ENCODE measurements at regions not wholly inside any gene's neighbourhood (a gene's known extent, or its start where the extent isn't known, plus 50 kb on each side); places are given as distances from the start of the nearest gene placed in this dataset.

DNA sequence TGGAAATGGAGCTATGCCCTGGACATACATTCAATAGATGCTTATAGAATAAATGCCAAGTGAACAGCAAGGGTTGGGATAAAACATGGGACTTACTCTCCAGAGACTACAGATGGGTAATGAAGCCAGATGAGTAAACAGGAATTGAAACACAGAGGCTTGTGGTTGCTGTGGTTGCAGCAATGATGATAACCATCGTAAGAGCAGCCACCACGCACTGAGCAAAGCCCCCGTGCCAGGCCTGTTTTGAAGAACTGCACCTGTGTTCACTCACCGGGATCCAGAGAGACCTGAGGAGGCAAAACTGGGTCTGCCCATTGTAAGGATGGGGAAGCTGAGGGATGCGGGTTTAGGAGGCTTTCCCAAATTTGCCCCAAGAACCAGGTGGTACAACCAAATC, 431.1 kb upstream of the CDH4 start:
- DNase-seq (ENCODE audit: low read depth) = no peak
- H3K4me3 ChIP-seq (ENCODE audit: low read depth, low read length) = no peak overlapping the region
- TF ChIP-seq, protein P1, sequence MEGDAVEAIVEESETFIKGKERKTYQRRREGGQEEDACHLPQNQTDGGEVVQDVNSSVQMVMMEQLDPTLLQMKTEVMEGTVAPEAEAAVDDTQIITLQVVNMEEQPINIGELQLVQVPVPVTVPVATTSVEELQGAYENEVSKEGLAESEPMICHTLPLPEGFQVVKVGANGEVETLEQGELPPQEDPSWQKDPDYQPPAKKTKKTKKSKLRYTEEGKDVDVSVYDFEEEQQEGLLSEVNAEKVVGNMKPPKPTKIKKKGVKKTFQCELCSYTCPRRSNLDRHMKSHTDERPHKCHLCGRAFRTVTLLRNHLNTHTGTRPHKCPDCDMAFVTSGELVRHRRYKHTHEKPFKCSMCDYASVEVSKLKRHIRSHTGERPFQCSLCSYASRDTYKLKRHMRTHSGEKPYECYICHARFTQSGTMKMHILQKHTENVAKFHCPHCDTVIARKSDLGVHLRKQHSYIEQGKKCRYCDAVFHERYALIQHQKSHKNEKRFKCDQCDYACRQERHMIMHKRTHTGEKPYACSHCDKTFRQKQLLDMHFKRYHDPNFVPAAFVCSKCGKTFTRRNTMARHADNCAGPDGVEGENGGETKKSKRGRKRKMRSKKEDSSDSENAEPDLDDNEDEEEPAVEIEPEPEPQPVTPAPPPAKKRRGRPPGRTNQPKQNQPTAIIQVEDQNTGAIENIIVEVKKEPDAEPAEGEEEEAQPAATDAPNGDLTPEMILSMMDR (IDR thresholded peaks at IDR 0.05; ENCODE audit: insufficient read depth, low read depth, low read length) = no peak

DNA sequence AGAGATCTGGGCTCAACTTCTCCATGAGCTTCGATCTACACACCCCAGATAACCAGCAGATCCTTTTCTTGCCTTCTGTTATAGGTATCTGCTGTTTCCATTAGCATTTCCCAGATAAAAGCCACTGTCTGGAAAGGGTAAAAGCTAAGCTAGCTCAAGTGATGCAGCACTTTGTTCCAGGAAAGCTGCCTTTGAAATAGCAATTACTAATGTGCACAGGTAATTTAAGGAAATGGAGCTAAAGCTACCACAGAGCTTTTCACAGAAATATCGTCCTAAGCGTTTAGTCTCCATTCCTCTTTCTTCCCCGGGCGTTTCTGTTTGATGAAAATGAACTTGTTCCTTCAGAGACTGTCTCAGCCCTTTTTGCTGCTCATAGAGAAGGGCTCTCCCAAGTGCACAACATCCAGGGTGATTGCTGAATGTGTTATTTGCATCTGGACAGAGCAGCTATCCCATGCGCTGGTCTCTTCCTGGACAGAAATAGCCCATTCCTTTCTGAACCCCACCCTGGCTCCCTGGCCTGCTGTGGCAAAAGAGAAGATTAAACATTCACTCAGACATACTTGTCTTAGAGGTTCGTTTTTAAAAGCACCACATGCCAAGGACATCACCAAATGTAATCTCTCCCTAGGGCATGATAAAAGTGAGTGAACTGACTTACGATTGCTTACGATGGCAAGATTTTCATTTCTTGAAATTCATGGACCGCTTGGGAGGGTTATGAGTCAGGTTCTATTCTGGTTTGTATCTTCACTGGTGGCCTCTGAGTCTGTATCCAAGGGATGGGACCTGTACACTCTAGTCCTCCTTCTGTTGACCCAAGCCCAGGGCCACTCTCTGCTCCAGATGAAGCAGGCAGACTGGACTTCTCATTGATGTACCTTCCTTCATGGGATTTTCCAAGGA, 429.1 kb upstream of the CDH4 start:
- no peak for DNase-seq (ENCODE audit: low read depth)
- H3K4me3 ChIP-seq (ENCODE audit: low read depth, low read length) = no peak overlapping the region
- TF ChIP-seq, protein P1 (IDR thresholded peaks at IDR 0.05; ENCODE audit: insufficient read depth, low read depth, low read length) = no peak

DNA sequence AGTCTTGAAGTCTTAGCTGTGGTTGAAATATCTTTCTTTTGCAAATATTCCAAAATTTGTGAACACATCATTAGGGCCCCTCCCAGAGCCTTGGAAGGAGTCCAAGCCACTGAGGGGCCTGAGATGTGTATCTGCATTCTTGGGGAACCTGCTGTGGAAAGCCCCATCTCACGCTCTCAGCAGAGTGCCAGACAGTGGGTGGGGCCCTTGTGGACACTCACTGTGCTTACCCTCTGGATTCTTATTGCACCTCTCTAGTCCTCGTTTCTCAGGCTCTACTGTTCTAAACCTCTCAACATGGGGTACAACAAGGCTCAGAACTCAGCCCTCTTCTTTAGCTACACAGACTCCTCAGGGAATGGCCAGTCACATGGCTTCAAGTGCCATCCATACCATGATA, 416.2 kb upstream of the CDH4 start:
- H3K4me3 ChIP-seq (ENCODE audit: low read depth, low read length) = no peak overlapping the region
- DNase-seq (ENCODE audit: low read depth) = no peak
- TF ChIP-seq, protein P1 (IDR thresholded peaks at IDR 0.05; ENCODE audit: insufficient read depth, low read depth, low read length) = no peak

DNA sequence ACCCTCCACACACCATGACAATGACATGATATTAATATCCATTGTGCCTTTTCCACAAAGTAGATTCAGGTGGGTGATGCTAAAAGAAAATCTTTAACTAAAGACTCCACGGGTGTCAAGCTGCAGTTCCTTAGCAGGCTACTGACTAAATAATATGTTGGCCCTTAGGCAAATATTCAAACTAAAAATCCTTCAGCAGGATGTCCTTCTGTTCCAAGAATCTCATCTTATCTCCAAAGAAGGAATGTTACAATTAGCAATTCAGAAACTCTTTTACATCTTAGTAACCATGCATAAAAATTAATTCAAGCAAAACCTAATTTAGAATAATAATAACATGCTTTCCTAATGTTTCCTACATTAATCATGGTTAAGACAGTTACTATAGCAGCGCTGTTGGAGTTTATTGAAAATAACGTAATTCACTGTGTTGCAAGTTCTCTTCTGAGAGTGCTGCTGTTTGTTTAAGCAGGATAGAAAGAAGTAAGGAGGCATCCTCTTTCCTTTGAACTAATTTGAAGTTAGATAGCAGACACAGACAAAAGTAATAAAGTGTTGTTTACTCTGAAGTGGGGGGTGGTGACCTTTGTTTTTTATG, 414.8 kb upstream of the CDH4 start:
- TF ChIP-seq, protein P1 (IDR thresholded peaks at IDR 0.05; ENCODE audit: insufficient read depth, low read depth, low read length) = no peak
- no peak overlapping the region for H3K4me3 ChIP-seq (ENCODE audit: low read depth, low read length)
- no peak for DNase-seq (ENCODE audit: low read depth)

DNA sequence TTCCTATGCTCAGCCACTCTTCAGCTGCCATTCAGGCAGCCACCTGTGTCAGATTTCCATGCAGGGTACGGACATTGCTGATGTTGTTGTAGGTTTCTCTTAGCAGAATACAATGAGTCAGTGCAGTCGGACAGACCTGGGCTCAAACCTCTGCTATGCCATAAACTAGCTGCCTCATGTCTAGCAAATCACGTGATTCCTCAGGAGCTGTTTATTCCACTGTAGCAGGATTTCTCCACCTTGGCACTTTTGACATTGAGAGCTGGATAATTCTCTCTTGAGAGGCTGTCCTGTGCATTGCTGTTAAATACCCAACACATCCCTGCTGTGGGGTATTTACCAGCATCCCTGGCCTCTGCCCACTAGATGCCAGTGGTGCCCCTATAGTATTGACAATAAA, 413.8 kb upstream of the CDH4 start:
- TF ChIP-seq, protein P1 (IDR thresholded peaks at IDR 0.05; ENCODE audit: insufficient read depth, low read depth, low read length) = no peak
- no peak for DNase-seq (ENCODE audit: low read depth)

DNA sequence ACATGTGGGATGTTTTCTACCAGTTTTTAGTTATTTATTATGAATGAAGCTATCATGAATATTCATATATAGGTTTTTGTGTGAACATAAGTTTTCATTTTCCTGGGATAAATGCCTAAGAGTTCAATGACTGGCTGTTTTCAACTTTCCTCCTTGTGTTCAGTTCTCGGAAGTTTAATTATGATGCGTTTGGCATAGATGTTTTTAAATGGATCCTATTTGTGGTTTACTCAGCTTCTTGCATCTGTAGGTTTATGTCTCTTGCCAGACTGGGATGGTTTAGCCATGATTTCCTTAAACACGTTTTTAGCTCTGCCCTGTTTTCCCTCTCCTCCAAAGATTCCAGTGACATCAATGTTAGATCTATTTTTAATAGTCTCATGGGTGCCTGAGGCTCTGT, 411.1 kb upstream of the CDH4 start:
- H3K4me3 ChIP-seq (ENCODE audit: low read depth, low read length) = no peak overlapping the region
- DNase-seq (ENCODE audit: low read depth) = no peak
- TF ChIP-seq, protein P1 (IDR thresholded peaks at IDR 0.05; ENCODE audit: insufficient read depth, low read depth, low read length) = no peak

More for the DNA sequence above, 413.8 kb upstream of the CDH4 start:
- H3K4me3 ChIP-seq (ENCODE audit: low read depth, low read length) = no peak overlapping the region
